Natural killer cell (primary cell): ENCODE measurements at regions not wholly inside any gene's neighbourhood (a gene's known extent, or its start where the extent isn't known, plus 50 kb on each side); places are given as distances from the start of the nearest gene placed in this dataset.
"Not testable (repeated sequence)": the region's sequence is repeated elsewhere in the genome, so short reads cannot be mapped to it uniquely, and the experiment has no call there.

Source experiments
- ATAC-seq, 3 donors: fragments of 150-1000 bp in 2 of 3; fragments of 200-7000 bp in 1 of 3; cut with Tn5 transposase; 1 replicate in 1 of 3; 2 replicates in 2 of 3; pipeline ENCODE4 v1.10.0; 2021; ENCODE audit warnings: mild to moderate bottlenecking in 2 of 3, moderate library complexity in 2 of 3
- DNase-seq, 2 donors: peaks; one replicate each; pipeline versions ENCODE4 v3.0.0 to v3.0.0-alpha.2; 2013 to 2021; ENCODE audit warnings: mixed read lengths in 1 of 2
- H3K27ac ChIP-seq: one replicate; pipeline ENCODE4 v1.5.1; 2013; ENCODE audit warnings: mild to moderate bottlenecking, low read length
- H3K27me3 ChIP-seq: one replicate; pipeline ENCODE4 v1.6.1; 2013; ENCODE audit warnings: low read length; ENCODE audit not compliant: control insufficient read depth, insufficient read depth
- H3K36me3 ChIP-seq: one replicate; pipeline ENCODE4 v1.6.1; 2013; ENCODE audit warnings: low read length; ENCODE audit not compliant: control insufficient read depth, insufficient read depth
- H3K4me1 ChIP-seq: one replicate; pipeline ENCODE4 v1.6.1; 2013; ENCODE audit warnings: low read length; ENCODE audit not compliant: control insufficient read depth, insufficient read depth
- H3K4me3 ChIP-seq: one replicate; pipeline ENCODE4 v1.5.1; 2013; ENCODE audit warnings: low read length
- H3K9me3 ChIP-seq: one replicate; pipeline ENCODE4 v1.6.1; 2013; ENCODE audit warnings: low read length; ENCODE audit not compliant: control insufficient read depth, insufficient read depth
- H3K27ac Mint-ChIP-seq, 2 donors: one replicate each; pipeline ENCODE4 v1.8.0; 2022; ENCODE audit warnings: mild to moderate bottlenecking in 2 of 2, mixed read lengths in 2 of 2, moderate library complexity in 1 of 2
- H3K27me3 Mint-ChIP-seq, 2 donors: one replicate each; pipeline ENCODE4 v1.8.0; 2022; ENCODE audit warnings: low read depth in 2 of 2, mixed read lengths in 2 of 2
- H3K36me3 Mint-ChIP-seq: one replicate; pipeline ENCODE4 v1.8.0; 2022; ENCODE audit warnings: mixed read lengths
- H3K4me1 Mint-ChIP-seq, 2 donors: one replicate each; pipeline ENCODE4 v1.8.0; 2022; ENCODE audit warnings: mixed read lengths in 2 of 2
- H3K4me3 Mint-ChIP-seq: one replicate; pipeline ENCODE4 v1.8.0; 2022; ENCODE audit warnings: mild to moderate bottlenecking, moderate library complexity, mixed read lengths
- H3K9me3 Mint-ChIP-seq, 2 donors: one replicate each; pipeline ENCODE4 v1.8.0; 2022; ENCODE audit warnings: mixed read lengths in 2 of 2
- WGBS: methylation state at CpG from one replicate; pipeline ENCODE4 v1.1.7; 2013; ENCODE audit warnings: missing lambda C conversion rate; ENCODE audit not compliant: insufficient coverage; 5-methylcytosine and 5-hydroxymethylcytosine counted together
- intact Hi-C: fragments of 100-400 bp; cut with micrococcal nuclease; formaldehyde crosslinking; loops from one replicate; pipeline ENCODE4 v1.14.2; 2022
- TF ChIP-seq, protein P1 (sequence below): fragments of 200-600 bp; IDR thresholded peaks from one replicate; pipeline ENCODE4 v1.8.0; 2022; ENCODE audit warnings: antibody characterized with exemption

DNA sequence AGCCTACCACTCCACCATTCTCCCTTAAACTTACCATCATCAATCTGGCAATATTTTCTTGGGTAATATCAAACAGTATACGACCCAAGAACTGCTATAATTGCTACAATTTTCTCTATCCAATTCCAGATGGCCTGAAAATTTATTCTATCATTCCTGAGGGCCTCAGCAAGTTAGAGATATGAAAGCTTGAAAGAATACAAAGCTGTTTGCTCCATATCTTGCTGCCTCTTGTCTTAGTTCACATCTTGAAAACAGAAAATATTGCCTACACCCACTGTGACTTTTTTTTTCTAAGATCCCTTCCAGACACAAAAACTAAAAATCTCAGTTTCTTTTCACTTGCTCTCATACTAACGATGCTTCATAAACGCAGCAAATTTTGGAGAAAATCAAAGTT, 898.9 kb downstream of the OTOL1 start:
- Mint-ChIP-seq H3K27me3 (no peaks in the 10 kb centered on the region), H3K27ac (no peak overlapping the region), H3K9me3 (peaks cover 14 to 17% of the 10 kb centered on the region in 2 donors), H3K4me1 (no peaks in the 10 kb centered on the region), H3K4me3 (no peak overlapping the region), H3K36me3 (no peaks in the 10 kb centered on the region)
- ATAC-seq (no peak), DNase-seq (no peak)
- intact Hi-C loops, result no loop called here
- WGBS, result 70% methylated on average over 3 of the region's 3 CpGs
- H3K27me3 ChIP-seq, result no peaks in the 10 kb centered on the region
- no peak overlapping the region for H3K27ac ChIP-seq
- peaks cover 8% of the 10 kb centered on the region for H3K9me3 ChIP-seq
- TF ChIP-seq, protein P1, sequence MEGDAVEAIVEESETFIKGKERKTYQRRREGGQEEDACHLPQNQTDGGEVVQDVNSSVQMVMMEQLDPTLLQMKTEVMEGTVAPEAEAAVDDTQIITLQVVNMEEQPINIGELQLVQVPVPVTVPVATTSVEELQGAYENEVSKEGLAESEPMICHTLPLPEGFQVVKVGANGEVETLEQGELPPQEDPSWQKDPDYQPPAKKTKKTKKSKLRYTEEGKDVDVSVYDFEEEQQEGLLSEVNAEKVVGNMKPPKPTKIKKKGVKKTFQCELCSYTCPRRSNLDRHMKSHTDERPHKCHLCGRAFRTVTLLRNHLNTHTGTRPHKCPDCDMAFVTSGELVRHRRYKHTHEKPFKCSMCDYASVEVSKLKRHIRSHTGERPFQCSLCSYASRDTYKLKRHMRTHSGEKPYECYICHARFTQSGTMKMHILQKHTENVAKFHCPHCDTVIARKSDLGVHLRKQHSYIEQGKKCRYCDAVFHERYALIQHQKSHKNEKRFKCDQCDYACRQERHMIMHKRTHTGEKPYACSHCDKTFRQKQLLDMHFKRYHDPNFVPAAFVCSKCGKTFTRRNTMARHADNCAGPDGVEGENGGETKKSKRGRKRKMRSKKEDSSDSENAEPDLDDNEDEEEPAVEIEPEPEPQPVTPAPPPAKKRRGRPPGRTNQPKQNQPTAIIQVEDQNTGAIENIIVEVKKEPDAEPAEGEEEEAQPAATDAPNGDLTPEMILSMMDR, result no peak
- H3K4me1 ChIP-seq, result no peaks in the 10 kb centered on the region
- H3K36me3 ChIP-seq, result no peaks in the 10 kb centered on the region
- H3K4me3 ChIP-seq, result no peak overlapping the region

DNA sequence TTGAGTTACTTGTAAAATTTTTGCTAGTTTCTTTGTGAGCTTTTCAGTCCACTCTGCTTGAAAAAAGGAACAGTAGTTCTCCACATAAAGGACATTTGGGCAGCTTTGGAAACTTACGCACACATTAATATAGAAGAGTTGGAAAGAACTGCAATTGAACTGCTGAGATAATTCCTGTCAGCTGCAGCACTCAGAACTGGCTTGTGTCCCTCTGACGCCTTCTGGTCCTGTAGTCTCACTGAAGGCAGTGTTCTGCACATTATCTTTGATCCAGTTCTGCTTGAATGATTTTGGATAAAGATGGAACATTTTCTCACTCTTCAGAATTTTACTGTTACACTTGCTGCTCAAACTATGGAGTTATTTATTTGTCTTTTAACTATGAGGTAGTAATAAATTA, 901.9 kb downstream of the OTOL1 start:
- Mint-ChIP-seq H3K36me3 (no peaks in the 10 kb centered on the region), H3K4me3 (no peak overlapping the region), H3K27ac (no peak overlapping the region), H3K27me3 (no peaks in the 10 kb centered on the region), H3K9me3 (peaks cover 11 to 12% of the 10 kb centered on the region in 2 donors), H3K4me1 (no peaks in the 10 kb centered on the region)
- Histone ChIP-seq H3K36me3 (no peaks in the 10 kb centered on the region), H3K4me1 (no peaks in the 10 kb centered on the region), H3K27ac (no peak overlapping the region), H3K9me3 (peaks cover 8% of the 10 kb centered on the region), H3K27me3 (no peaks in the 10 kb centered on the region), H3K4me3 (no peak overlapping the region)
- WGBS, result 87% methylated on average over 2 of the region's 2 CpGs
- TF ChIP-seq, protein P1, result no peak
- intact Hi-C loops, result no loop called here
- ATAC-seq (no peak), DNase-seq (no peak)

DNA sequence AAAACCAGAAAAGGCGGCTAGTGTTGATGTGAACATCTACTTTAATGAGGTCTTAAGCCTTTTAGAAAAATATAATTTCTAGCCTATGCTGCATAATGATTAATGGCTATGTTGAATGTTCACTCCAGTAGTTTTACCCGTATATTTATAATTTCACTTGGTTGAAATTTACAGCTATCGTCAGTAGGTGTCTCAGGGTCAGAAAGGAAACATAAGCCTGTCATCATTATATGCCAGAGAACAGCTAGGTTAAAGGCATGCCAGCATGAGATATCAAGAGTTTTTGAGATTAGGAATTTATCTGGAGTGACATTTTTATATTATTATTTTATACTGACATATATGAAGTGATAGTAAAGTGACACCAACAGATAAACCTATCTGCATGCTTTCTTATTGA, 904.1 kb downstream of the OTOL1 start:
- no peaks in the 10 kb centered on the region for H3K4me1 Mint-ChIP-seq
- no peaks in the 10 kb centered on the region for H3K9me3 ChIP-seq
- ATAC-seq (no peak), DNase-seq (no peak)
- no peaks in the 10 kb centered on the region for H3K4me1 ChIP-seq
- no peak overlapping the region for H3K27ac ChIP-seq
- intact Hi-C loops, result no loop called here
- no peak overlapping the region for H3K4me3 Mint-ChIP-seq
- no peaks in the 10 kb centered on the region for H3K36me3 Mint-ChIP-seq
- H3K9me3 Mint-ChIP-seq, result peaks cover 6 to 7% of the 10 kb centered on the region in 2 donors
- H3K27me3 Mint-ChIP-seq, result no peaks in the 10 kb centered on the region
- no peaks in the 10 kb centered on the region for H3K27me3 ChIP-seq
- no peaks in the 10 kb centered on the region for H3K36me3 ChIP-seq
- H3K4me3 ChIP-seq, result no peak overlapping the region
- no peak overlapping the region for H3K27ac Mint-ChIP-seq
- TF ChIP-seq, protein P1, result no peak
- WGBS, result 100% methylated on average over 1 of the region's 3 CpGs

DNA sequence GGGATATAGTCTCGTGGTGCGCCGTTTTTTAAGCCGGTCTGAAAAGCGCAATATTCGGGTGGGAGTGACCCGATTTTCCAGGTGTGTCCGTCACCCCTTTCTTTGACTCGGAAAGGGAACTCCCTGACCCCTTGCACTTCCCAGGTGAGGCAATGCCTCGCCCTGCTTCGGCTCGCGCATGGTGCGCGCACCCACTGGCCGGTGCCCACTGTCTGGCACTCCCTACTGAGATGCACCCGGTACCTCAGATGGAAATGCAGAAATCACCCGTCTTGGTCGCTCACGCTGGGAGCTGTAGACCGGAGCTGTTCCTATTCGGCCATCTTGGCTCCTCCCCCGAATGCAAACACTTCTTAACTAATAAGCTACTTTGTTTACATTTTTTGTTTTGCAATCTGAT, 914.9 kb downstream of the OTOL1 start:
- ATAC-seq, H3K36me3 ChIP-seq, DNase-seq, H3K27me3 Mint-ChIP-seq, H3K27me3 ChIP-seq, H3K27ac ChIP-seq, H3K9me3 ChIP-seq, H3K4me1 ChIP-seq, intact Hi-C loops, H3K36me3 Mint-ChIP-seq, H3K4me3 ChIP-seq, H3K4me1 Mint-ChIP-seq, H3K27ac Mint-ChIP-seq, H3K4me3 Mint-ChIP-seq: not testable (repeated sequence)
- 85% methylated on average over 17 of the region's 23 CpGs for WGBS
- H3K9me3 Mint-ChIP-seq, result peaks cover 3 to 11% of the 10 kb centered on the region in 2 donors
